Kidney (tissue), 13 donors: ENCODE measurements at regions not wholly inside any gene's neighbourhood (a gene's known extent, or its start where the extent isn't known, plus 50 kb on each side); places are given as distances from the start of the nearest gene placed in this dataset.

ENCODE experiments used
- DNase-seq, 5 donors: peaks; one replicate each; pipeline ENCODE4 v3.0.0-alpha.2; 2013 to 2020
- FAIRE-seq: peaks from 2 replicates; lab custom pipeline; 2012; peaks lifted over from hg19 to GRCh38; lab: Jason Lieb, UNC
- H3K27ac ChIP-seq, 2 donors: one replicate each; pipeline ENCODE4 v1.7.0; 2013; ENCODE audit warnings: low read depth in 2 of 2, low read length in 2 of 2, inconsistent platforms in 1 of 2
- H3K27me3 ChIP-seq: one replicate; pipeline ENCODE4 v1.7.1; 2013; ENCODE audit warnings: low read length, inconsistent platforms; ENCODE audit not compliant: control insufficient read depth, insufficient read depth
- H3K36me3 ChIP-seq, 3 donors: one replicate each; pipeline versions ENCODE4 v1.7.0 to v1.7.1; 2013; ENCODE audit warnings: low read length in 3 of 3, control low read depth in 1 of 3, inconsistent platforms in 1 of 3; ENCODE audit not compliant: insufficient read depth in 3 of 3, control insufficient read depth in 2 of 3
- H3K4me1 ChIP-seq, 3 donors: one replicate each; pipeline versions ENCODE4 v1.7.0 to v1.7.1; 2013; ENCODE audit warnings: low read length in 3 of 3, inconsistent platforms in 1 of 3, low read depth in 1 of 3; ENCODE audit not compliant: control insufficient read depth in 2 of 3, insufficient read depth in 2 of 3
- H3K4me3 ChIP-seq, 3 donors: one replicate each; pipeline versions ENCODE4 v1.7.0 to v1.8.1; 2013; ENCODE audit warnings: low read length in 3 of 3, control low read depth in 1 of 3, inconsistent platforms in 1 of 3
- H3K9ac ChIP-seq, 3 donors: one replicate each; pipeline versions ENCODE4 v1.7.0 to v1.7.1; 2013; ENCODE audit warnings: low read length in 3 of 3, control low read depth in 1 of 3, inconsistent platforms in 1 of 3
- H3K9me3 ChIP-seq, 3 donors: one replicate each; pipeline versions ENCODE4 v1.7.0 to v1.7.1; 2013; ENCODE audit warnings: low read length in 3 of 3, control low read depth in 1 of 3, inconsistent platforms in 1 of 3; ENCODE audit not compliant: control insufficient read depth in 2 of 3, insufficient read depth in 1 of 3
- CTCF ChIP-seq: IDR thresholded peaks from 3 replicates; pipeline ENCODE4 v1.5.1; 2012; ENCODE audit warnings: mild to moderate bottlenecking, moderate library complexity, borderline replicate concordance; ENCODE audit not compliant: insufficient read depth; ENCODE audit errors: extremely low read depth
- intact Hi-C: fragments of 100-400 bp; cut with DNase I; formaldehyde crosslinking; loops from one replicate; pipeline ENCODE4 v1.11.1; 2022
- donor health status: control.
- donor health status: control.
- donor health status: control.
- donor health status: control.
- donor health status: control.
- donor health status: DM: yes; HTN: yes; CAD: no.
- donor health status: Normal renal cell carcinoma (clear cell type).

- no peak for FAIRE-seq
- Histone ChIP-seq H3K27ac (no peak overlapping the region), H3K9ac (no peak overlapping the region), H3K4me3 (no peak overlapping the region), H3K4me1 (no peaks in the 10 kb centered on the region), H3K27me3 (no peaks in the 10 kb centered on the region), H3K36me3 (no peaks in the 10 kb centered on the region), H3K9me3 (no peaks in the 10 kb centered on the region)
- no peak for DNase-seq
- TF ChIP-seq CTCF, result no peak
- intact Hi-C loops, result no loop called here
Observed at GRCh38 chr20:52800734-52801627, 171.2 kb upstream of the TSHZ2 start.

GRCh38 chr20:52799130-52799529 is 173.0 kb upstream of the TSHZ2 start:
- H3K4me1 ChIP-seq, result no peaks in the 10 kb centered on the region
- no peak for TF ChIP-seq CTCF
- no peaks in the 10 kb centered on the region for H3K36me3 ChIP-seq
- H3K9me3 ChIP-seq, result no peaks in the 10 kb centered on the region
- DNase-seq, result no peak
- no peak overlapping the region for H3K27ac ChIP-seq
- no peak for FAIRE-seq
- H3K4me3 ChIP-seq, result no peak overlapping the region
- H3K9ac ChIP-seq, result no peak overlapping the region
- intact Hi-C loops, result no loop called here
- H3K27me3 ChIP-seq, result no peaks in the 10 kb centered on the region

GRCh38 chr20:52798124-52798523 is 174.0 kb upstream of the TSHZ2 start:
- intact Hi-C loops, result no loop called here
- FAIRE-seq (no peak), DNase-seq (no peak)
- Histone ChIP-seq H3K4me1 (no peaks in the 10 kb centered on the region), H3K27me3 (no peaks in the 10 kb centered on the region), H3K36me3 (no peaks in the 10 kb centered on the region), H3K27ac (no peak overlapping the region), H3K9ac (no peak overlapping the region), H3K9me3 (no peaks in the 10 kb centered on the region), H3K4me3 (no peak overlapping the region)
- no peak for TF ChIP-seq CTCF
